GM21423 (cell line): ENCODE measurements at regions not wholly inside any gene's neighbourhood (a gene's known extent, or its start where the extent isn't known, plus 50 kb on each side); places are given as distances from the start of the nearest gene placed in this dataset.
"Not testable (repeated sequence)": the region's sequence is repeated elsewhere in the genome, so short reads cannot be mapped to it uniquely, and the experiment has no call there.

Source experiments
- ATAC-seq: cut with Tn5 transposase; IDR thresholded peaks from one replicate; pipeline ENCODE4 v1.9.1; 2021; ENCODE audit warnings: mild to moderate bottlenecking, moderate library complexity; ENCODE audit not compliant: unreplicated experiment

GRCh38 chr6:137968901-137969300 is 101.8 kb downstream of the TNFAIP3 start:
- no peak for ATAC-seq

GRCh38 chr6:137969874-137970273 is 102.8 kb downstream of the TNFAIP3 start:
- no peak for ATAC-seq

GRCh38 chr6:137970368-137970767 is 103.3 kb downstream of the TNFAIP3 start:
- ATAC-seq = no peak

- no peak for ATAC-seq
Observed at GRCh38 chr6:137973201-137973600, 106.1 kb downstream of the TNFAIP3 start.

GRCh38 chr6:137975188-137975940 is 108.3 kb downstream of the TNFAIP3 start:
- peak; percentile 40 for ATAC-seq

- no peak for ATAC-seq
Observed at GRCh38 chr6:137976430-137976829, 109.4 kb downstream of the TNFAIP3 start.

GRCh38 chr6:137977206-137977605 is 110.1 kb downstream of the TNFAIP3 start:
- ATAC-seq = no peak

- no peak for ATAC-seq
Observed at GRCh38 chr6:137977814-137978213, 110.8 kb downstream of the TNFAIP3 start.

GRCh38 chr6:137978252-137978896 is 111.3 kb downstream of the TNFAIP3 start:
- peak; percentile 63 for ATAC-seq

- ATAC-seq = not testable (repeated sequence)
Observed at GRCh38 chr6:137979263-137979662, 112.2 kb downstream of the TNFAIP3 start.

- no peak for ATAC-seq
Observed at GRCh38 chr6:137980777-137981176, 113.7 kb downstream of the TNFAIP3 start.

GRCh38 chr6:137981758-137982157 is 114.7 kb downstream of the TNFAIP3 start:
- no peak for ATAC-seq

GRCh38 chr6:137982418-137983189 is 115.5 kb downstream of the TNFAIP3 start:
- ATAC-seq = no peak

- no peak for ATAC-seq
Observed at GRCh38 chr6:137983269-137983668, 116.2 kb downstream of the TNFAIP3 start.

- no peak for ATAC-seq
Observed at GRCh38 chr6:137989664-137990063, 117.6 kb downstream of the PERP start.

GRCh38 chr6:137995371-137995770 is 111.8 kb downstream of the PERP start:
- no peak for ATAC-seq

- ATAC-seq = no peak
Observed at GRCh38 chr6:137998461-137999019, 108.7 kb downstream of the PERP start.

GRCh38 chr6:137999815-138000214 is 107.4 kb downstream of the PERP start:
- no peak for ATAC-seq

GRCh38 chr6:138000941-138001340 is 106.3 kb downstream of the PERP start:
- ATAC-seq = no peak

- no peak for ATAC-seq
Observed at GRCh38 chr6:138001750-138002349, 105.4 kb downstream of the PERP start.
